C4-2B (cell line): ENCODE measurements at regions not wholly inside any gene's neighbourhood (a gene's known extent, or its start where the extent isn't known, plus 50 kb on each side); places are given as distances from the start of the nearest gene placed in this dataset.

Source experiments
- H3K27ac ChIP-seq: fragments of 450-650 bp; 2 replicates; pipeline ENCODE4 v1.5.1; 2017
- ZFX ChIP-seq: fragments of 450-650 bp; IDR thresholded peaks from 2 replicates; pipeline ENCODE4 v1.6.1; 2017
- TF ChIP-seq, protein P1 (sequence below): fragments of 450-650 bp; conservative IDR thresholded peaks from 2 replicates; pipeline ENCODE4 v1.5.1; 2017; ENCODE audit warnings: mild to moderate bottlenecking

DNA sequence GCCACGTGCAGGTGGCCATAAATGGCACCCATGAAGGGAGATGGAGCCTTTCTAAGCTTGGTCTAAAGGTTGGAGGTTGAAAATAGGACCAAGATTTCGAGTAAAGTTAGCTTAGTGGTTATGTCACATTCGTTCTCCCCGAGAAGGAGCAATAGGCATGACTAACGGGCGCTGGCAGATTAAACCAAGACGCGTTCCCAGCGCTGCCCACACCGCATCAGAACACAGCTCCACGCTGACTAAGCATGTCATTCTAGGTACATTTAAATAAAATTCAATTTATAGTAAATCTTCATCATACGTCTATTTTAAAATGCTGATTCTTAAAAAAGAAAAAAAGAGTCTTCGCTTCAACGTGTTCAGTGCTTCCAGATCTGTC is 95.0 kb upstream of the IRS2 start:
- no peak overlapping the region for H3K27ac ChIP-seq
- TF ChIP-seq ZFX: no peak
- TF ChIP-seq, protein P1, sequence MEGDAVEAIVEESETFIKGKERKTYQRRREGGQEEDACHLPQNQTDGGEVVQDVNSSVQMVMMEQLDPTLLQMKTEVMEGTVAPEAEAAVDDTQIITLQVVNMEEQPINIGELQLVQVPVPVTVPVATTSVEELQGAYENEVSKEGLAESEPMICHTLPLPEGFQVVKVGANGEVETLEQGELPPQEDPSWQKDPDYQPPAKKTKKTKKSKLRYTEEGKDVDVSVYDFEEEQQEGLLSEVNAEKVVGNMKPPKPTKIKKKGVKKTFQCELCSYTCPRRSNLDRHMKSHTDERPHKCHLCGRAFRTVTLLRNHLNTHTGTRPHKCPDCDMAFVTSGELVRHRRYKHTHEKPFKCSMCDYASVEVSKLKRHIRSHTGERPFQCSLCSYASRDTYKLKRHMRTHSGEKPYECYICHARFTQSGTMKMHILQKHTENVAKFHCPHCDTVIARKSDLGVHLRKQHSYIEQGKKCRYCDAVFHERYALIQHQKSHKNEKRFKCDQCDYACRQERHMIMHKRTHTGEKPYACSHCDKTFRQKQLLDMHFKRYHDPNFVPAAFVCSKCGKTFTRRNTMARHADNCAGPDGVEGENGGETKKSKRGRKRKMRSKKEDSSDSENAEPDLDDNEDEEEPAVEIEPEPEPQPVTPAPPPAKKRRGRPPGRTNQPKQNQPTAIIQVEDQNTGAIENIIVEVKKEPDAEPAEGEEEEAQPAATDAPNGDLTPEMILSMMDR: no peak

DNA sequence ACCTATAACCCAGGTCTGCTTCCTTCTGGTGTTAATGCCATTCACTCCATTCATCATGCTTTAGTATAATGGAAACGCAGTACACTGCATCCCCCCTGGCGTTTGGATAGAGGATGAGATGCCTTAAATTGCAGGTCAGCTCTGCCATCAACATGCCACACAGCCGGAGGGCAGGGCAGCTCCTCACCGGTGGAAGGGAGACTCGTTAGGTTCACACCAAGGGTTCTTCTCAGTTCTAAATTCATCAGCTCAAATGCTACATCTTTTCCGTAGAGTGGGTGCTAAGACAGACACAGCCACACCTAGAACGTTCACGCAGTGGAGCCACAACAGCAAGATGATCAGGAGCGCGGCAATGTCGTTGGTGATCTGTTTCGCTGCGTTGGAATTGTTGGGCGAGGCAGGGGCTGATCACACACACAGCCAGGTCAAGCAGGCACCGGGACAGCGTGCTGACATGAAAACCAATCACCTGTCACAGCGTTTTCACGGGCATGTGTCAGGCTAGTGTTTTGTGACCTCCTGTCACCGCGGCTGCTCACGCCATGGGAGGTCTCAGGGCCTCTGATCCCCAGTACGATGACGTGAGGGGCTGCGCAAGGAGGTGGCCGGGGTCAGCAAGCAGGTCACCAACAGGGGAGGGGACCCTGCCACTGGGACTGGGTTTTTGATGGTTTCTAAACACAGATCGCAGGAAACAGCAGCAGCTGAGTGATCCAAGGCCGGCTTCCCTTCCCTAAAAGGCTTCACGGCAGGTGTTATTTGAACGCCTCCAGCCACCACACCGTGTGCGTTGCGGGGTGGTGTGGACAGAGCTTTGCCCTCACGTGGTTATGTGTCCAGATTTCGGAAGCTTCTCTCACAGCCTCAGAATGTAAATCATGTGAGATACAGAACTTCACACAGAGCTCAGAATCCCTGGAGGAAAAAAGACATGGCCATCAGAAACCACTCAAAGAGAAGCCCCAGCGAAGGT is 94.3 kb upstream of the IRS2 start:
- no peak for TF ChIP-seq ZFX
- TF ChIP-seq, protein P1: no peak
- no peak overlapping the region for H3K27ac ChIP-seq

DNA sequence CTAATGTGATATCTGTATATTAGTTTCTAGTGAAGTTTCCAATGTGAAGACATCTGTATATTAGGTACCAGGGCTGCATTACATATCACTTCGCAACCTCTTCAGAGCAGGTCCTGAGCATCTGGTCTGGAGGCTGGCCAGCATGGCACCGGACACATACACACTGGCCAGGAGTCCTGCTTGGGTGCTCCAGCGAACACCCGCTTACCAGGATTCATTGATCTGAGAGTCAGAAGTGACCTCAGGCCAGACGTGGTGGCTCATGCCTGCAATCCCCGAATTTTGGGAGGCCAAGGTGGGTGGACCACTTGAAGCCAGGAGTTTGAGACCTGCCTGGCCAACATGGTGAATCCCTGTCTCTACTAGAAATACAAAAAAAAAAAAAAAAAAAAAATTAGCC is 93.0 kb upstream of the IRS2 start:
- TF ChIP-seq, protein P1: no peak
- TF ChIP-seq ZFX: no peak
- no peak overlapping the region for H3K27ac ChIP-seq

DNA sequence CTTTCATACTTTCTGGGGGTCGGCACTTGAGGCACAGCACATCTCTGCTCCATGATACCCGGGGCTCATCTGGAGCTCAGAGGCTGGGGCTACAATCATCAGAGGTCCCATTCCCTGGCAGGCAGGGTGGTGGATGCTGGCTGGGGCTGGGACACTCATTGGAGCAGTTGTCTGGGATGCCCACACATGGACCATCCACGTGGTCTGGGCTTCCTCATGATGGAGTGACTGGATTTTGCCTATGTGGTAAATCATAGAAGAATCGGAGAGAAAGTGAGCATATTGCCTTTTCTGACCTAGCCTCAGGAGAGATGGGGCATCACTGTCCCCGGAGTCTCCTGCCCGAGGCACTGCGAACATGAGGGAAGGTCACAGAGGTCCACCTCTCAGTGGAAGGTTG is 91.4 kb upstream of the IRS2 start:
- TF ChIP-seq, protein P1: no peak
- no peak for TF ChIP-seq ZFX
- H3K27ac ChIP-seq: no peak overlapping the region

DNA sequence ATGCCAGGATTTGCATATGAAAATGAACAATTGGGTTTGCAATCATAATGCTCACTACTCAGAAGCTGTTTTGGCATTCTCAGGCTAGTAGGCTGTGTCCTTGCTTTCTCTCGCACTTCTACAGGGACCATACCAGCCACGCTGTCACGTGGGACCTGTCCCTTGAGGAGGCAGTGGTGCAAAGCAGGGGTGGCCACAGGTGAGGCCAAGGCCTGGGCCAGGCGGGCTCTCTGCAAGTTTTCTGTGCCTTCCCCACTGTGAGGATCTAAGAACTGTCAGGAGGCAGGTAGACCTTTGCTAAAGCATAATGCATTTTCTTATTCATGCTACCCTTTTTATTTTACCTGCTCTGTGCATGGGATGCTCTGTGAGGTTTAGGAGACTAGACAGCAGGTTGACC is 89.4 kb upstream of the IRS2 start:
- TF ChIP-seq, protein P1: no peak
- no peak for TF ChIP-seq ZFX
- no peak overlapping the region for H3K27ac ChIP-seq

DNA sequence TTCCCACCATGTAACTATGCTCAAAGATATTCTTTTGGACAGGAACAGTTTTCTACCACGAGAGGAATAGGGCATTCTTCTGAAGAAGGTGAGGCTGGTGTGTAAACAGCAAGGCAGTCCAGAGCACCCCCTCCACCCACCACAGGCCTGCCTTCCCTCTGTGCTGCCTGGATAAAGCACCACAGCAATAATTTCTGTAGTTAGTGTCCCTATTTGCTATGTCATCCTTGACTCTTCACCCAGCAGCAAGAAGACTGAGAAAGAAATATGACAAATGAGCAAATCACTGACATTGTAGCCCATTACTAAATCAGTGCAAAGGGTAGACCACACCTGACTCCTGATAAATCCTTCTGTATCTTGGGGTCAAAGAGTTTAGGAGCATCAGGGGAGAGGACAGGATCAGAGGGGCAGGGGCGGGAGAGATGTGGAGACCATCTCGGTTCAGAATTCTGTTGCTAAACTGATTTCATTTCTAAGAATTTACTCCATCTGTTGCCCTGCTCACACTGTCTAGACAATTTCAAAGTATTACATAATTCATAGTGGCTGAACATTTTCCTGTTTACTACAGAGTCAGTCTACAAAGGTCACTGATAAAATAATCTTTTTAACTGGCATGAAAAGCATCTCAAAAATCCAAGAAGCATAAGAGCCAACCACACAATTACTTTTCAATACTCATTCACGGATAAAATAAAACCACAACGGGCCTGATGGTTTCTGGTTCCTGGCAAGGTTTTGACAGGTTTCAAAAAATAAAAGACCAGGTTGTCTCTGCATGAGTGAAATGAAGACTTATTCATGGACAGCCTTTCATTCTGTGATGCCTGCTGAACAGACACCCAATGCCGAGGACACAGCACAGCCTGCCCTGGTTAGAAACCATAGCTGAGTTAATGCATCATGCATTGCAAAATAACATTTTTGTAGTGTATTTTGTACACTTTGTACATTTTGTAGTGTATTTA is 88.4 kb upstream of the IRS2 start:
- H3K27ac ChIP-seq: no peak overlapping the region
- TF ChIP-seq, protein P1: no peak
- no peak for TF ChIP-seq ZFX
